Liver (tissue), 7 donors: ENCODE measurements at regions not wholly inside any gene's neighbourhood (a gene's known extent, or its start where the extent isn't known, plus 50 kb on each side); places are given as distances from the start of the nearest gene placed in this dataset.

Source experiments
- DNase-seq: peaks from one replicate; pipeline ENCODE4 v3.0.0-alpha.2; 2017; ENCODE audit warnings: low spot score
- H3K27ac ChIP-seq, 2 donors: one replicate each; pipeline ENCODE4 v1.7.0; 2013; ENCODE audit warnings: inconsistent platforms in 2 of 2, low read length in 2 of 2, control low read depth in 1 of 2, low read depth in 1 of 2, mild to moderate bottlenecking in 1 of 2
- H3K27me3 ChIP-seq, 4 donors: one replicate each; pipeline versions ENCODE4 v1.6.1 to v1.7.0; 2013; ENCODE audit warnings: low read length in 3 of 4, inconsistent platforms in 1 of 4, mild to moderate bottlenecking in 1 of 4, moderate library complexity in 1 of 4; ENCODE audit not compliant: control insufficient read depth in 4 of 4, insufficient read depth in 4 of 4
- H3K36me3 ChIP-seq, 4 donors: one replicate each; pipeline versions ENCODE4 v1.6.1 to v1.7.0; 2013; ENCODE audit warnings: low read length in 3 of 4, mild to moderate bottlenecking in 3 of 4, low read depth in 1 of 4, moderate library complexity in 1 of 4; ENCODE audit not compliant: control insufficient read depth in 4 of 4, insufficient read depth in 3 of 4
- H3K4me1 ChIP-seq, 4 donors: one replicate each; pipeline versions ENCODE4 v1.6.1 to v1.7.0; 2013; ENCODE audit warnings: low read length in 3 of 4, mild to moderate bottlenecking in 3 of 4, moderate library complexity in 1 of 4; ENCODE audit not compliant: control insufficient read depth in 4 of 4, insufficient read depth in 4 of 4
- H3K4me3 ChIP-seq, 3 donors: one replicate each; pipeline versions ENCODE4 v1.6.1 to v1.7.0; 2013; ENCODE audit warnings: low read length in 3 of 3, control low read depth in 1 of 3, low read depth in 1 of 3, mild to moderate bottlenecking in 1 of 3
- H3K9ac ChIP-seq, 2 donors: one replicate each; pipeline ENCODE4 v1.7.0; 2013; ENCODE audit warnings: low read length in 2 of 2, mild to moderate bottlenecking in 2 of 2, moderate library complexity in 2 of 2, control low read depth in 1 of 2, low read depth in 1 of 2
- H3K9me3 ChIP-seq, 4 donors: one replicate each; pipeline versions ENCODE4 v1.6.1 to v1.7.0; 2013; ENCODE audit warnings: low read length in 3 of 4; ENCODE audit not compliant: control insufficient read depth in 4 of 4
- FOXA1 ChIP-seq: IDR thresholded peaks from 2 replicates; pipeline ENCODE4 v1.6.1; 2016; ENCODE audit warnings: antibody characterized with exemption
- FOXA2 ChIP-seq: IDR thresholded peaks from 2 replicates; pipeline ENCODE4 v1.6.1; 2016; ENCODE audit warnings: antibody characterized with exemption
- GABPA ChIP-seq, 2 donors: IDR thresholded peaks in 1 of 2; conservative IDR thresholded peaks in 1 of 2; 2 replicates each; pipeline ENCODE4 v1.6.1; 2016; ENCODE audit warnings: antibody characterized with exemption in 2 of 2, mild to moderate bottlenecking in 1 of 2, moderate library complexity in 1 of 2
- HNF4A ChIP-seq, 2 donors: conservative IDR thresholded peaks; 2 replicates each; pipeline ENCODE4 v1.6.1; 2016; ENCODE audit warnings: antibody characterized with exemption in 2 of 2, mild to moderate bottlenecking in 2 of 2
- HNF4G ChIP-seq: IDR thresholded peaks from 2 replicates; pipeline ENCODE4 v1.6.1; 2016; ENCODE audit warnings: antibody characterized with exemption
- JUND ChIP-seq, 2 donors: IDR thresholded peaks; 2 replicates each; pipeline ENCODE4 v1.6.1; 2016; ENCODE audit warnings: antibody characterized with exemption in 2 of 2
- MAX ChIP-seq: IDR thresholded peaks from 2 replicates; pipeline ENCODE4 v1.6.1; 2016; ENCODE audit warnings: antibody characterized with exemption
- RAD21 ChIP-seq, 2 donors: IDR thresholded peaks; 2 replicates each; pipeline ENCODE4 v1.6.1; 2016; ENCODE audit warnings: antibody characterized with exemption in 2 of 2, mild to moderate bottlenecking in 2 of 2
- RXRA ChIP-seq, 2 donors: IDR thresholded peaks; 2 replicates each; pipeline ENCODE4 v1.6.1; 2017 to 2018; ENCODE audit warnings: antibody characterized with exemption in 2 of 2, mild to moderate bottlenecking in 1 of 2
- SP1 ChIP-seq: IDR thresholded peaks from 2 replicates; pipeline ENCODE4 v1.6.1; 2018; ENCODE audit warnings: antibody characterized with exemption, mild to moderate bottlenecking
- YY1 ChIP-seq: IDR thresholded peaks from 2 replicates; pipeline ENCODE4 v1.6.1; 2016; ENCODE audit warnings: antibody characterized with exemption, mild to moderate bottlenecking
- ZBTB33 ChIP-seq: IDR thresholded peaks from 2 replicates; pipeline ENCODE4 v1.6.1; 2016; ENCODE audit warnings: antibody characterized with exemption
- WGBS: extraction: QIAGEN DNeasy Blood & Tissue Kit; methylation state at CpG from one replicate; pipeline ENCODE4 v1.1.7; 2013; 5-methylcytosine and 5-hydroxymethylcytosine counted together
- TF ChIP-seq, protein P1 (sequence below): IDR thresholded peaks from 2 replicates; pipeline ENCODE4 v1.6.1; 2016; ENCODE audit warnings: antibody characterized with exemption
- TF ChIP-seq, protein P2 (sequence below): IDR thresholded peaks from 2 replicates; pipeline ENCODE4 v1.6.1; 2016; ENCODE audit warnings: antibody characterized with exemption, mild to moderate bottlenecking
- donor health status: healthy.
- donor health status: healthy.
- donor health status: healthy.
- donor health status: healthy.

GRCh38 chr14:25759256-25759655 is 709.3 kb upstream of the STXBP6 start:
- 60% methylated on average over 2 of the region's 2 CpGs for WGBS
- Histone ChIP-seq H3K4me3 (no peak overlapping the region), H3K9ac (no peak overlapping the region), H3K27ac (no peak overlapping the region), H3K27me3 (no peaks in the 10 kb centered on the region), H3K4me1 (no peaks in the 10 kb centered on the region), H3K36me3 (no peaks in the 10 kb centered on the region), H3K9me3 (no peaks in the 10 kb centered on the region)
- no peak for DNase-seq
- TF ChIP-seq, protein P1, sequence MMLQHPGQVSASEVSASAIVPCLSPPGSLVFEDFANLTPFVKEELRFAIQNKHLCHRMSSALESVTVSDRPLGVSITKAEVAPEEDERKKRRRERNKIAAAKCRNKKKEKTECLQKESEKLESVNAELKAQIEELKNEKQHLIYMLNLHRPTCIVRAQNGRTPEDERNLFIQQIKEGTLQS: no peak
- TF ChIP-seq SP1 (no peak), JUND (IDR thresholded peaks at IDR 0.05) (no peak), ZBTB33 (no peak), GABPA (IDR thresholded peaks at IDR 0.05 in 1 of 2, conservative IDR thresholded peaks at IDR 0.05 in 1 of 2) (no peak), HNF4A (conservative IDR thresholded peaks at IDR 0.05) (no peak), MAX (no peak), RAD21 (IDR thresholded peaks at IDR 0.05) (no peak), FOXA2 (no peak), YY1 (no peak), FOXA1 (no peak), HNF4G (no peak)
- TF ChIP-seq, protein P2, sequence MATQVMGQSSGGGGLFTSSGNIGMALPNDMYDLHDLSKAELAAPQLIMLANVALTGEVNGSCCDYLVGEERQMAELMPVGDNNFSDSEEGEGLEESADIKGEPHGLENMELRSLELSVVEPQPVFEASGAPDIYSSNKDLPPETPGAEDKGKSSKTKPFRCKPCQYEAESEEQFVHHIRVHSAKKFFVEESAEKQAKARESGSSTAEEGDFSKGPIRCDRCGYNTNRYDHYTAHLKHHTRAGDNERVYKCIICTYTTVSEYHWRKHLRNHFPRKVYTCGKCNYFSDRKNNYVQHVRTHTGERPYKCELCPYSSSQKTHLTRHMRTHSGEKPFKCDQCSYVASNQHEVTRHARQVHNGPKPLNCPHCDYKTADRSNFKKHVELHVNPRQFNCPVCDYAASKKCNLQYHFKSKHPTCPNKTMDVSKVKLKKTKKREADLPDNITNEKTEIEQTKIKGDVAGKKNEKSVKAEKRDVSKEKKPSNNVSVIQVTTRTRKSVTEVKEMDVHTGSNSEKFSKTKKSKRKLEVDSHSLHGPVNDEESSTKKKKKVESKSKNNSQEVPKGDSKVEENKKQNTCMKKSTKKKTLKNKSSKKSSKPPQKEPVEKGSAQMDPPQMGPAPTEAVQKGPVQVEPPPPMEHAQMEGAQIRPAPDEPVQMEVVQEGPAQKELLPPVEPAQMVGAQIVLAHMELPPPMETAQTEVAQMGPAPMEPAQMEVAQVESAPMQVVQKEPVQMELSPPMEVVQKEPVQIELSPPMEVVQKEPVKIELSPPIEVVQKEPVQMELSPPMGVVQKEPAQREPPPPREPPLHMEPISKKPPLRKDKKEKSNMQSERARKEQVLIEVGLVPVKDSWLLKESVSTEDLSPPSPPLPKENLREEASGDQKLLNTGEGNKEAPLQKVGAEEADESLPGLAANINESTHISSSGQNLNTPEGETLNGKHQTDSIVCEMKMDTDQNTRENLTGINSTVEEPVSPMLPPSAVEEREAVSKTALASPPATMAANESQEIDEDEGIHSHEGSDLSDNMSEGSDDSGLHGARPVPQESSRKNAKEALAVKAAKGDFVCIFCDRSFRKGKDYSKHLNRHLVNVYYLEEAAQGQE: no peak

GRCh38 chr14:25757364-25757763 is 707.4 kb upstream of the STXBP6 start:
- WGBS: 68% methylated on average over 3 of the region's 3 CpGs
- H3K4me3 ChIP-seq: no peak overlapping the region
- H3K36me3 ChIP-seq: no peaks in the 10 kb centered on the region
- H3K4me1 ChIP-seq: no peaks in the 10 kb centered on the region
- no peak for DNase-seq
- H3K9ac ChIP-seq: no peak overlapping the region
- no peaks in the 10 kb centered on the region for H3K9me3 ChIP-seq
- H3K27ac ChIP-seq: no peak overlapping the region
- no peaks in the 10 kb centered on the region for H3K27me3 ChIP-seq
- TF ChIP-seq ZBTB33 (no peak), RXRA (IDR thresholded peaks at IDR 0.05) (no peak)
- TF ChIP-seq, protein P1: no peak
